NCI-H1930 (cell line): ENCODE measurements at regions not wholly inside any gene's neighbourhood (a gene's known extent, or its start where the extent isn't known, plus 50 kb on each side); places are given as distances from the start of the nearest gene placed in this dataset.

Experiments used
- DNase-seq, 2 experiments: peaks; one replicate each; lab custom pipeline; 2025; lab: John Stamatoyannopoulos, UW

DNA sequence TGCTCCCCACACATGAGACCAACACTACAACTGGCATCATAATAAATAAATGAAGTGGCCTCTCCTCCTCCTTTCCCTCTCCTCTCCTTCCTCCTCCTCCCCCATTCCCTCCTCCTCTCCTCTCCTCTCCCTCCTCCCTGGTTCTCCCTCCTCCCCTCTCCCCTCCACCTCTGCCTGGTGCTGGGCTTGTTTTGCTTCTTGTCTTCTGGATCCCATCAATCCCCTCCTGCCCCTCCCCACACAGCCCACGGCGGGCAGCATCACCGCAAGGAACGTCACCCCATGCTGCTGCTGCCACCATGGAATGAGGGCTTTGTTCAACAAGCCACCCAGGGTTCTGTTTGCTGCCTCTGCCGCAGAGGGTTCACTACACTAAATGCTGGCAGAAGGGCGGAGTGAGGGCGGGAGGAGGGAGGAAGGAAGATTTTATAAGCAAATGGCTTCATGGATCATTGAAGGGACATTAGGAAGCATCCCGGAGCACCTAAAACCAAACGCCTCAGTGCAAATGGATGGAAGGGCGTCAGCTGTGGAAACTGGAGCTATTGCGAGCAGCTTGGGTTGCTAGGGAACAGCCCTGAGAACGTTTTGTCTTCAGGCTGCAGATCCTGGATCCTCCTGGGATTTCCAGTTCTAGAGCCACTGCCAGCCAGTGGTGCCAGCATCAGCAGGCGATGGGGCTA, 379.7 kb upstream of the ZMIZ1 start:
- DNase-seq, result peak in 1 of 2 experiments; percentile 26

- DNase-seq, result no peak
Observed at GRCh38 chr10:78689584-78689935, 379.2 kb upstream of the ZMIZ1 start.

DNA sequence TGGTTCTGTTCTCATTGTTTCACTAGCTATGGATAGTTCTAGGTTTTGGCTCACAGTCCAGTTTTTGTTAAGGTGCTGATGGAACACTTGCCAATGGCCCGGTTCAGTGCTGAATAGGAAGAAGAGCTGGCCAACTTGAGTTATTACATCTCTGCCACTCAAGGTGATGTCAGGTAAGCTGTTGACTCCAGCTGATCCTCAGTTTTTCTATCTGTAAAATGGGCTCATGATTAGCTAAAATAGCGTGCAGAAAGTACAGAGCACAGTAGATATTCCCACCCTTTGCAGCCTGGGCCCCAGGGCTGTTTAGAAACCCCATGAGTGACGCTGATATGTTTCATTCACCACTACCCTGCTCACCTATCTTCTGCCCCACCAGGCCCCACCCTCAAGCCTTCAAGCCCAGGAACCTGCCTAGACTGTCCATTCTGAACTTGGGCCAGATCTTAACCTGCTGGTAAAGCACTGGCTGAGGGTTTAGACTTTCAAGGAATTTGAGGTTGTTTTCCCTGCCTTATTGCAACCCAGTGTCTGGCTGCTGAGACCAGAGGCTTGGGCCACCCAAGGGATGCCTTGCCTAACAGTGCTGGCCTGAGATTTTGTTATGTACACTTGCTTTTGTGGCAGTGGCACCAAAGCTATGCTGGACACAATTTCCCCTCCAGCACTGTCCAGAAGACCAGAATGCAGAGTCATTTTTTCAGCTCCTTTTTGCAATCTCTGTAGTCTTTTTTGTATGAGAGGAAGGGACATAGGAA, 378.2 kb upstream of the ZMIZ1 start:
- no peak for DNase-seq

GRCh38 chr10:78691301-78692030, 377.3 kb upstream of the ZMIZ1 start:
- DNase-seq, result no peak

- DNase-seq, result no peak
Observed at GRCh38 chr10:78692071-78692470, 376.7 kb upstream of the ZMIZ1 start.

DNA sequence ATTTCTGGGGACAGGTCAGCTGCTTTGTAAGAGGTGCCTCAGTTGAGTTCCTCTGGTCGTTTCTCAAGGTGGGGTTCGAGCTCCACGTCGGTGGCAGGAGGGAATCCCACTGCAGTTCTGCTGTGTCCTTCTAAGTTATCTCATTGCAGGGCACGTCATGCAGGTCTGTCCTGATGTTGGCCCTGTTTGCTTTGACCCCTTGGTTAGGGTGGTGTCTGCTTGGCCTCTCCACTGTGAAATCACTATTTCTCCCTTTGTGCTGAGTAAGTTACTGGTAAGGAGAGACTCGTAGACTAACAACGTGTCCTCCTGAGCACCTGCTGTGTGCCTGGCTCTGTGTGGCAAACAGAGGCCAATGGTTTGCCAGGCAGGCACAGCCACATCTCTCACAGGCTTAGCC, 372.9 kb upstream of the ZMIZ1 start:
- no peak for DNase-seq

GRCh38 chr10:78696791-78697395, 371.9 kb upstream of the ZMIZ1 start:
- DNase-seq, result no peak

GRCh38 chr10:78699971-78700370, 368.8 kb upstream of the ZMIZ1 start:
- no peak for DNase-seq

- no peak for DNase-seq
Observed at GRCh38 chr10:78700413-78700812, 368.4 kb upstream of the ZMIZ1 start.

DNA sequence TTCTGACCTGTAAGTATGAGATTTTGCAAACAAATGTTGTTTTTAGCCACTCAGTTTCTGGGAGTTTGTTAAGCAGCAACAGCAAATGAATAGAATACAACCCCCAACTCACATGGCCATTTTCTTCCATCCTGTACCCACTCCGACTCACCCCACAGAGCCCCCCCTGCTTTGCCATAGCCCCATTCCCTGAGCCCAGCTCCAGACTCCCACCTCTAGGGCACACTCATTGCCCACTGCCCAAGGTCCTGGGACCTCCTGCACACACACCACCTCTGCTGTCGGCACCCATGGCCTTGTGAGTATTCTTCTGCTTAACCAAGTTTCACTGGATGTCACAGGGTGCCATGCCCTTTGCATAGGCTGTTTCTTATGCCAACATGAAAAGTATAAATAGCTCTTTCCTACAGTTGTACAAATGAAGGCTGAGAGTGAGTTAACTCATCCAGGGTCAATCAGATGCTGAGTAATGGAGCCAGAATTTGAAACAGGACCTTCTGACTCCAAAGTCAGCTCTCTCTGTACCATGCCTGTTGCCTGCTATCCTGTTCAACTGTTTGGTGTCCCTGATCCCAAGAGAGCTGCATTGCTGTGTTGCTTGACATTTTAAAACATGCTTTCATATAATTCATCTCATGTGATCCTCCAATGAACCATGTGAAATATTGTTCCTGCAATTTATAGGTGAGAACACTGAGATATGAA, 367.8 kb upstream of the ZMIZ1 start:
- DNase-seq, result no peak

DNA sequence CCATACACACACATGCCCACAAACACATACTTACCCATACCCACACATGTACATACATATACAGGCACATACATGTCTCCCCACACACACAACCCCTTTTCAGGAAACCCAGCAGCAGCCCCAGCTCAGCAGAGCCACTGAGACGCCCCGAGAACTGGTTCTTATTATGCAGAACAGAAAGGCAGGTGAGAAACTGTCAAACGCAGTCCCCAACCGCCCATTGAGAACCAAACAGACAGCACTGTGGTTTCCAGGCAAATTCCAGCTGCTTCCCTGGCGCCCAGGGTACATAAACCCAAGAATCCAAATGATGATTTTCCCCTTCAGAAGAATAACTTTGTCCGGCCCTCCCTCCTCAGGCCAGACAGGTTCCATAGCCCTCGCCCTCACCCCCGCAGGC, 366.6 kb upstream of the ZMIZ1 start:
- DNase-seq, result no peak

DNA sequence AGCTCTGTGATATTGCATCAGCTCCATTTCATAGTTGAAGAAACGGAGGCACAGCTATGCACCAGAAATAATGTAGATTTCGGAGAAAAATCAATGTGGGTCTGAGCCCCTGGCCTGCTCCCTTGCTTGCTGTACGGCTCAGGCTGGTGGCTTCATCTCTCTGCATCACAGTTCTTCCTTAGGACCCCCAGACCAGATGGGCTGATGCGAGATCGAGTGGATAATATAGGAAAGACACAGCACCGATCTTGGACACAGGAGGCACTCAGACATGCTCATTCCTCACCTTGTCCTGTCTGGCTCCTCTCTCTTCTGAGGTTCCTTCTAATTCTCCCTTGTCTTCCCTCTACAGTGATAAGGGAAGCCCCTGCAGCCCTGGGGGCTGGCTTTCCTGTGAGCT, 365.9 kb upstream of the ZMIZ1 start:
- DNase-seq, result no peak

DNA sequence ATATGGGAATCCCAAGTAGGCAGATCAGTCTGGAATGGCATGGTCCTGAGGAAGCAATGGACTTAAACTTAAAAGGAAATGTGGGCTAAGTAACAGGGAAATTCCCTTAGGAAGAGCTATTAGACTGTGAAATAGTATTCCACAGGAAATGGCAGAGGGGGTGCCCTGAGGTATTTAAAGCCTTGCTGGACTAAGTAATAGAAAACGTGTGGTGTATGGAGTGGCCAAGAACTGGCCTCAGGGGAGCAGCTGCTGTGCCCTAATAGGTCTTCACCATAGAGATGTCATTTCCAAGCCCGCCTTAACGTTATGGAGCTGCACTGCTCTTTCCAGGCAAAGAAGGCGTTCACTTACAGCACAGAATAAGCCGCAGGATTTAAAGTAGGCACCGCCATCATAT, 365.2 kb upstream of the ZMIZ1 start:
- no peak for DNase-seq

DNA sequence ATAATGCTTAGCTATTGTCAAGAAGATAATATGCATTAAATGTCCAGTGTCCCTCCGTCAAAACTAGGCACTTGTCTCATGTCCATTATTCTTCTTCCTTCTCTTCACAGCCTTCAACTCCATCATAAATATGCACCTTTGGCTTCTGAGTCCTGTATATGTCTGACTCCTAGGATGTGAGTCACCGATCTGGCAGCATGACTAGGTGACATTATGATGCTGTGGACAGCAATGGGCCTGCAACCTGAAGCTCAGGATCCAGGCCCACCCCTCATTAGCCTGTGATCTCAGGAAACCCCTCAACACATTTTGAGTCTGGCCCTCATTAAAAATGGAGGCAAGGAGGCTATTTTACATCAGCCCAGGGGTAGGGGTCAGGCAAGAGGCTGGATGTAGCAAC, 362.5 kb upstream of the ZMIZ1 start:
- no peak for DNase-seq

DNA sequence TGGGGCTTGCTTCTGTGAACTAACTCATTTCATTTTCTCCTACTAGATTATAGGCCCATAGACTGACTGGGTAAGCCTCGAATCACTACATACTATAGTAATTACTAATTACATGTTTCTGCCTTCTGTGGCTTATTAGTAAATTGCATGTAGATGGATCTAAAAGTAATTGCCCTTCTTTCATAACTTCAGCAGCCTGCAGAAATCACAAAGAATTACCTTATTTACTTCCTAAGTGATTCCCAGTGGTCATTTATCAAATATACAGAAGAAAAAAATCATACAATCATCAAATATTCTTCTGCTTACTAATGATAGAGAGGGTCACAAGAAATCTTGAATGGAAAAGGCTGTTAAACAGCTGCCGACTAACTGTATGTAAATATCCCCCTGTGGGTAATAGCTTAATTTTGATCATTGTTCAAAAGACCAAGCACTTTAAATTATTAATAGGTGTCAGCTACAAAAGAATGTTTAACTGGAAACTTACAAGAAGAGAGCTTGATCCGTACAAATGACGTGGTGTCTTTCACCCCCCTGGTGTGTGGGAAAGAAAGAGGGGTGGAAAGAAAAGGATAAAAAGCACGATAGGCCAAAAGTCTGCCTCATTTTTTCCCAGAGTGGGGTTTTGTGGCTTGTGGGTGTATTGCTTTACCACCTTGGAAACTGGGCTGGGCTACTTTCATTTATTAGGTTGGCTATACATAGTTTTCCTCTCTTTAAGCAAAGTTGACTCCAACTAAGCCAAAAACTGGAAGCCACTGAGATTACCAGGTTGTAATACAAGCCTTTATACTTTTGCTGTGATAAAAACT, 361.8 kb upstream of the ZMIZ1 start:
- DNase-seq, result no peak

DNA sequence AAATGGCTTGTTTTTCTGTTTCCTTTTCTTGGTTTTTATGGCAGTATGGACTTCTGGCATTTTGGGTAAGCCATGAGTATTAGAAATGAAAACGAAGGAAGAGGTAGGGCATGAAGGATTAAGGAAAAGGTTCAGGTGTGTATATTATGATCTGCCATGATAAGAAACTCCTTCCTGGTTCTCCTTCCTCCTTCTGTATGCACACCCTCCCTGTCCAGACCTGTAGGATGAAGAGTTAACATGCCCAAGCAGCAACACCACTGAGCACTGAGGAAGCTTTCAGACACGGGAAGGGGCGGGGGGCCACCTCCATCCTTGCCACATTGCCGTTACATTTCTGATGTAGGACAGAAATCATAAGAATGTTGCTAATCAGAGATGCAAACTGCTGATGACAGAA, 361.0 kb upstream of the ZMIZ1 start:
- DNase-seq, result no peak

DNA sequence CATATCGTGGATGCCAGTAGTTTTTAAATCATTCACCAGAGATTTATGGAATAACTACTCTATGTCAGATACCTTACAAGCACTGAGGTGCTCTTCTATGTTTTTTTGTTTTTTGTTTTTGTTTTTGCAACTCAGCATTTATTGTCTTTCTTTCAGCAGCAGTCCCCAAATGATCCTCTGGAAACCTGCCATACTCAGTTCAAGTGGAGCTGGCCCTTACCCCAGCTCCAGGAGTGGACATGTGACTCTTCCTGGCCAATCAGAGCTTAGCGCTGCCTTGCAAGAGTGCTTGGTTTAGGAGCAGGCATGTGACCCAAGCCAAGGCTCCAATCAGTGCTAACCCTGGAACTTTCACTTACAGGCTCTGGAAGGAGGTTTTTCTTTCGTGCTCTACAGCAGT, 356.6 kb upstream of the ZMIZ1 start:
- no peak for DNase-seq

GRCh38 chr10:78713659-78714058, 355.1 kb upstream of the ZMIZ1 start:
- no peak for DNase-seq

GRCh38 chr10:78714225-78714624, 354.5 kb upstream of the ZMIZ1 start:
- no peak for DNase-seq

DNA sequence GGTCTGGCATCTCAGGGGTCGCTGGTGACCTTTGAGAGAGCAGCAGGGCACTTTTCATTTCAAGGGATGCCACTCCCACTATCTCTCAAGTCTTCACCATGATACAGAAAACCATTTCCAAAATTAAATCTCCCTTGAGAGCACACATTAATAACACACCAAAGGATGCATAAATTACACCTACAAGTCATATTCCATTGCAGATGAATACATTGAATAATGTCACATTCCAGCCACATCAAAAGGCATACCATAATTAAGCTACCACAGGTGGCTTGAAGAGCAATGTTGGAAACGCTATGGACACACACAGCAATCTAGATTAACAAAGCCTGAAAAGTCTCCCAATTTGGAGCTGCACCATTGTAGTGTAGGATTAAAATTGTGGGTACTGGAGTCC, 353.3 kb upstream of the ZMIZ1 start:
- DNase-seq, result no peak

GRCh38 chr10:78716043-78716660, 352.6 kb upstream of the ZMIZ1 start:
- no peak for DNase-seq
